IMR-90 (cell line): ENCODE measurements at regions not wholly inside any gene's neighbourhood (a gene's known extent, or its start where the extent isn't known, plus 50 kb on each side); places are given as distances from the start of the nearest gene placed in this dataset.

Experiments used
- ATAC-seq: fragments of 200-7000 bp; cut with Tn5 transposase; 2 replicates; pipeline ENCODE4 v1.9.1; 2020; ENCODE audit warnings: low read depth, mild to moderate bottlenecking, moderate library complexity
- BruUV-seq: library from RNA; stranded (reverse); fragments of 400-500 nt; replicated peaks from 2 replicates; lab custom pipeline; 2021; lab: Mats Ljungman, UMichigan
- CTCF ChIA-PET: fragments of 300-600 bp; formaldehyde crosslinking; extraction: SDS; loops from one replicate; lab custom pipeline; 2021; ENCODE audit warnings: antibody characterized with exemption; lab: Yijun Ruan, JAX
- POLR2A ChIA-PET: fragments of 300-600 bp; sonication (Branson Sonifier 250); formaldehyde crosslinking; loops from one replicate; lab custom pipeline; 2022; ENCODE audit warnings: antibody characterized with exemption; ENCODE audit not compliant: unreplicated experiment; lab: Charles Lee
- DNase-seq: peaks from one replicate; pipeline ENCODE4 v3.0.0; 2013
- H2AFZ ChIP-seq: replicated peaks from 2 replicates; pipeline ENCODE3; 2013; ENCODE audit warnings: low read length, mild to moderate bottlenecking; ENCODE audit not compliant: poor library complexity
- H2AK5ac ChIP-seq: 2 replicates; pipeline ENCODE4 v1.6.1; 2013; ENCODE audit warnings: low read depth, low read length, inconsistent platforms
- H2AK9ac ChIP-seq: replicated peaks from 2 replicates; pipeline ENCODE3; 2013; ENCODE audit warnings: mild to moderate bottlenecking, low read depth, low read length, moderate library complexity; ENCODE audit not compliant: poor library complexity
- H2BK120ac ChIP-seq: 2 replicates; pipeline ENCODE4 v1.6.1; 2013; ENCODE audit warnings: low read depth, low read length, inconsistent platforms
- H2BK15ac ChIP-seq: 3 replicates; pipeline ENCODE4 v1.6.1; 2013; ENCODE audit warnings: low read depth, low read length, inconsistent platforms
- H2BK20ac ChIP-seq: 2 replicates; pipeline ENCODE4 v1.6.1; 2013; ENCODE audit warnings: low read depth, mild to moderate bottlenecking, inconsistent platforms, low read length, moderate library complexity
- H2BK5ac ChIP-seq: 2 replicates; pipeline ENCODE4 v1.6.1; 2013; ENCODE audit warnings: mild to moderate bottlenecking, low read depth, low read length, inconsistent platforms; ENCODE audit not compliant: poor library complexity, severe bottlenecking
- H3K14ac ChIP-seq: replicated peaks from 2 replicates; pipeline ENCODE4 v1.6.1; 2013; ENCODE audit warnings: low read depth, low read length, inconsistent platforms
- H3K18ac ChIP-seq: 2 replicates; pipeline ENCODE4 v1.6.1; 2013; ENCODE audit warnings: low read depth, low read length, control low read depth
- H3K23ac ChIP-seq: 2 replicates; pipeline ENCODE4 v1.6.1; 2013; ENCODE audit warnings: low read depth, low read length, inconsistent platforms
- H3K27ac ChIP-seq: 2 replicates; pipeline ENCODE4 v1.5.1; 2013; ENCODE audit warnings: mild to moderate bottlenecking, control low read depth, low read length; ENCODE audit not compliant: insufficient read depth
- H3K27me3 ChIP-seq: 2 replicates; pipeline ENCODE4 v1.6.1; 2013; ENCODE audit warnings: low read length; ENCODE audit not compliant: control insufficient read depth, insufficient read depth
- H3K36me3 ChIP-seq: 2 replicates; pipeline ENCODE4 v1.6.1; 2013; ENCODE audit warnings: low read length, mixed read lengths; ENCODE audit not compliant: control insufficient read depth, insufficient read depth
- H3K4ac ChIP-seq: 2 replicates; pipeline ENCODE4 v1.6.1; 2013; ENCODE audit warnings: low read depth, low read length, inconsistent platforms
- H3K4me1 ChIP-seq: 2 replicates; pipeline ENCODE4 v1.6.1; 2013; ENCODE audit warnings: low read length, mixed read lengths; ENCODE audit not compliant: control insufficient read depth, insufficient read depth
- H3K4me2 ChIP-seq: 2 replicates; pipeline ENCODE4 v1.6.1; 2013; ENCODE audit warnings: low read depth, mild to moderate bottlenecking, control low read depth, low read length, moderate library complexity
- H3K4me3 ChIP-seq: 2 replicates; pipeline ENCODE4 v1.5.1; 2013; ENCODE audit warnings: low read depth, mild to moderate bottlenecking, control low read depth, low read length, moderate library complexity; ENCODE audit not compliant: insufficient read depth
- H3K56ac ChIP-seq: 2 replicates; pipeline ENCODE4 v1.6.1; 2013; ENCODE audit warnings: low read length, inconsistent platforms; ENCODE audit not compliant: insufficient read depth; ENCODE audit errors: extremely low read depth
- H3K79me1 ChIP-seq, 2 experiments: 2 replicates each; pipeline ENCODE4 v1.6.1; 2013; ENCODE audit warnings: low read length in 2 of 2, inconsistent platforms in 1 of 2, low read depth in 1 of 2
- H3K9ac ChIP-seq: 2 replicates; pipeline ENCODE4 v1.6.1; 2013; ENCODE audit warnings: low read depth, low read length, control low read depth
- H3K9me1 ChIP-seq: 2 replicates; pipeline ENCODE4 v1.6.1; 2013; ENCODE audit warnings: low read length, inconsistent platforms; ENCODE audit not compliant: insufficient read depth
- H3K9me3 ChIP-seq: 2 replicates; pipeline ENCODE4 v1.6.1; 2013; ENCODE audit warnings: low read length; ENCODE audit not compliant: control insufficient read depth, insufficient read depth
- H4K20me1 ChIP-seq: 2 replicates; pipeline ENCODE4 v1.6.1; 2013; ENCODE audit warnings: low read length, inconsistent platforms; ENCODE audit not compliant: insufficient read depth
- H4K5ac ChIP-seq: 2 replicates; pipeline ENCODE4 v1.6.1; 2013; ENCODE audit warnings: mild to moderate bottlenecking, low read depth, low read length, control low read depth
- H4K8ac ChIP-seq, 2 experiments: 2 replicates each; pipeline ENCODE4 v1.6.1; 2013; ENCODE audit warnings: low read depth in 2 of 2, low read length in 2 of 2, control low read depth in 1 of 2, inconsistent platforms in 1 of 2
- H4K91ac ChIP-seq: 2 replicates; pipeline ENCODE4 v1.6.1; 2013; ENCODE audit warnings: low read depth, low read length, inconsistent platforms; ENCODE audit not compliant: insufficient read depth
- MXI1 ChIP-seq: IDR thresholded peaks from 2 replicates; pipeline ENCODE4 v1.6.1; 2012; ENCODE audit warnings: low read depth, mild to moderate bottlenecking, low read length, moderate library complexity, borderline replicate concordance
- POLR2A ChIP-seq: IDR thresholded peaks from 2 replicates; pipeline ENCODE4 v1.6.1; 2012; ENCODE audit warnings: mild to moderate bottlenecking, low read depth, low read length
- RAD21 ChIP-seq: IDR thresholded peaks from 2 replicates; pipeline ENCODE4 v1.6.1; 2012; ENCODE audit warnings: low read length, improper control_type of control experiment
- RCOR1 ChIP-seq: IDR thresholded peaks from 2 replicates; pipeline ENCODE4 v1.6.1; 2012; ENCODE audit warnings: mild to moderate bottlenecking, low read length, improper control_type of control experiment; ENCODE audit not compliant: insufficient replicate concordance
- RFX5 ChIP-seq: IDR thresholded peaks from 2 replicates; pipeline ENCODE4 v1.8.0; 2012; ENCODE audit warnings: low read depth, mild to moderate bottlenecking, low read length, moderate library complexity
- WGBS, 2 experiments: methylation state at CpG; one replicate each; pipeline versions ENCODE4 v1.1.5 to v1.1.7; 2013; ENCODE audit warnings: missing lambda C conversion rate in 2 of 2; ENCODE audit not compliant: insufficient read length in 1 of 2; ENCODE audit errors: extremely low coverage in 2 of 2; 5-methylcytosine and 5-hydroxymethylcytosine counted together
- dilution Hi-C: fragments of 300-500 bp; cut with HindIII; formaldehyde crosslinking; loops from one replicate; pipeline ENCODE4 v1.14.3; 2018; ENCODE audit warnings: low sequenced_read_pairs; ENCODE audit not compliant: unreplicated experiment
- in situ Hi-C: fragments of 300-500 bp; cut with MboI; formaldehyde crosslinking; loops from 3 replicates; pipeline ENCODE4 v1.14.3; 2019; ENCODE audit warnings: low sequenced_read_pairs, inconsistent platforms, mixed read lengths
- intact Hi-C: fragments of 100-400 bp; cut with micrococcal nuclease; formaldehyde crosslinking; loops from 2 replicates; pipeline ENCODE4 v1.10.0; 2022

DNA sequence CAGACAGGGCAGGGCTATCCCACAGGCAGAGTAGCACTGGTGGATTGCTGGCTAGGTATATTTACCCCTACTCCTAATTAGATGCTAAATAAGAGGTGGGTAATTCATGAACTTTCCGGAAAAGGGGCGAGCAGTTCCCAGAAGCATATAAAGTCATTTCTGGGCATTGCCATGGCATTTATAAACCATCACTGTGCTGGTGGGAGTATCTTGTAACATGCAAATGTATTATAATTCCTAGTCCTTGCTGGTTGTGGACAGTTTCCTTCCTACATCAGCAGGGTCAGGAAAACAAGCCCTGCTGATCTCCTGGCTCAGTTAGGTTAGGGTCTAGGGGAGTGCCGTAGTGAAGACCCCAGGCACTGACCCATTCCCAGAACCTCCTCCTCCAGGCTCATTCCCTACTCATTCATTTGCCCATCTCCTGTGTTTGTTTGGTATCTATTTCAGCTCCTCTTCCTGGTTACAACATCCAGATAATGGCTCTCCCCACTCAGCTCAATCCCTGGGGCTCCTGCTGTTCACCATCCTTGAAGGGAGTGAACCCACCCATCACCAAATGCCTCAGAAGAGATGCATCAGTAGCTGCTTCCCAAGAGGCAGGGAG lies 282.7 kb downstream of the SRBD1 start:
- DNase-seq (no peak), ATAC-seq (no peak)
- intact Hi-C loops (no loop called here), in situ Hi-C loops (no loop called here), dilution Hi-C loops (no loop called here)
- CTCF ChIA-PET: no interaction called here
- H3K4me3 ChIP-seq: no peak overlapping the region
- H3K9me1 ChIP-seq: no peaks in the 10 kb centered on the region; the same call in 1 of the 2 replicates
- no peak overlapping the region for H2BK20ac ChIP-seq
- no peak overlapping the region for H4K91ac ChIP-seq
- no peak overlapping the region for H3K27ac ChIP-seq
- POLR2A ChIA-PET: no interaction called here
- H3K4ac ChIP-seq: no peak overlapping the region
- H4K8ac ChIP-seq: no peak overlapping the region
- no peaks in the 10 kb centered on the region for H3K36me3 ChIP-seq
- no TSS peak for BruUV-seq
- no peaks in the 10 kb centered on the region for H4K20me1 ChIP-seq
- no peaks in the 10 kb centered on the region for H3K79me1 ChIP-seq
- WGBS, 2 experiments: no CpG with 5 or more reads among the region's 3 CpGs
- H2AK9ac ChIP-seq: no peak overlapping the region
- no peak overlapping the region for H2BK120ac ChIP-seq
- peaks cover 17% of the 10 kb centered on the region for H3K27me3 ChIP-seq
- no peak for TF ChIP-seq RFX5
- TF ChIP-seq MXI1: no peak
- no peak for TF ChIP-seq RCOR1
- TF ChIP-seq POLR2A: no peak
- TF ChIP-seq RAD21: no peak
- H3K56ac ChIP-seq: no peak overlapping the region
- H3K9me3 ChIP-seq: peaks cover 3% of the 10 kb centered on the region
- H2BK15ac ChIP-seq: no peak overlapping the region
- no peak overlapping the region for H2AK5ac ChIP-seq
- no peak overlapping the region for H4K5ac ChIP-seq
- no peak overlapping the region for H3K14ac ChIP-seq
- no peak overlapping the region for H2AFZ ChIP-seq
- no peak overlapping the region for H3K23ac ChIP-seq
- H3K9ac ChIP-seq: no peak overlapping the region
- H3K4me2 ChIP-seq: no peak overlapping the region
- peaks cover 4% of the 10 kb centered on the region; the same call in 1 of the 2 replicates for H3K4me1 ChIP-seq
- no peak overlapping the region for H2BK5ac ChIP-seq
- H3K18ac ChIP-seq: no peak overlapping the region
